Right renal pelvis (tissue), 4 donors: ENCODE measurements at regions not wholly inside any gene's neighbourhood (a gene's known extent, or its start where the extent isn't known, plus 50 kb on each side); places are given as distances from the start of the nearest gene placed in this dataset.
"Not testable (repeated sequence)": the region's sequence is repeated elsewhere in the genome, so short reads cannot be mapped to it uniquely, and the experiment has no call there.

ENCODE experiments used
- DNase-seq, 4 donors: peaks; one replicate each; pipeline ENCODE4 v3.0.0-alpha.2; 2013; ENCODE audit warnings: low read depth in 4 of 4, low spot score in 3 of 4, missing footprints in 1 of 4

- DNase-seq: no peak
These were observed 183.1 kb upstream of the SEMA3E start for GRCh38 chr7:83832009-83832408.

GRCh38 chr7:83827036-83827435 is 178.1 kb upstream of the SEMA3E start:
- DNase-seq: no peak

DNA sequence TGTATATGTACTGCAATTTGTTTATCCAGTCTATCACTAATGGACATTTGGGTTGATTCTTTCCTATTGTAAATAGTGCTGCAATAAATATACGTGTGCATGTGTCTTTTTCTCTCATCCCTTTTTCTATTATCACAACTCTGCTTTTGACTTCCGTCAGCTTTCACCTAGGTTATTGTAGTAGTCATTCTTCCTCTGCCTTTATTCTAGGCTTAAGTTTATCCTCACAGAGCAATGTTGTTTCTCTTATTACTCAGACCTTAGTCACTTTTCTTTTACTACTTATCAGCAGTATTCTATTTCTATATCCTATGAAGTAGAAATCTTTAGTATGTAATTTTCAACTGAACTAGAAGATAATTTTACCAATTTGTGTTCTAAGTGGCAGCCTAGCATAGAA is 175.3 kb upstream of the SEMA3E start:
- DNase-seq: no peak

GRCh38 chr7:83821866-83822265 is 172.9 kb upstream of the SEMA3E start:
- DNase-seq: no peak

- no peak for DNase-seq
These were observed 171.7 kb upstream of the SEMA3E start for GRCh38 chr7:83820641-83821040.

GRCh38 chr7:83819911-83820310 is 171.0 kb upstream of the SEMA3E start:
- DNase-seq: no peak

DNA sequence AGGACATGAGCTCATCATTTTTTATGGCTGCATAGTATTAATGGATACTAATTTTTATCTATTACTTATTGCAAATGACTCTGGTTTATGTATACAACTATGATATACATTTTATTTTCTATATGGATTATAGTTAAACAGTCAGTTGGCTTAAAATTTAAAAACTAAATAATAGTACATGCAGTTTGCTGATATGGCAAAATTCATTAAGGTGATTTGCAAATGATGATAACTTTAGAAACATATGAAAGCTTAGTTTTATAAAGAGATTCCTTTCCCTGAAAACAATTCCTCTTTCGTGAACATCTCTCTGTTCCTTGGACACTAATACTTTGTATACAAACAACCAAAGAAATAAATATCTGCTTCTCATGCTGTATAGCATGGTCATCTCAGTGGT is 165.5 kb upstream of the SEMA3E start:
- no peak for DNase-seq

- DNase-seq: not testable (repeated sequence)
These were observed 163.6 kb upstream of the SEMA3E start for GRCh38 chr7:83812563-83812962.

DNA sequence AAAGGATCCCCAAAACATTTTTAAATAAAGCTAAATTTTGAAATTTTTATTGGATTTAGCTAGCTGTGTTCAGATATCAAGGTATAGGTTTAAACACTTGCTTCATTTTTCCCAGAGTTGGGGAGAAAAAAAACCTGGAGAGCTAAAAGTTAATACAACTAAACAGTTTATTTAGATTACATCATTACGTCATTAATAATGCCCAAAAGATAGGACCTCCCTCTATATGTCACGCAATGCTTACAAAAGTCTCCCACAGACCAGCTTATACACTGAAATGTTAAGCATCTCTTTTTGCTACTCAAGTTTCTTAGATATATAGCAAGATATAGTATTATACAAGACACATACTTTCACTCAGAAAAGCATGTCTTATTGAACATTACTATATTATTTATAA is 160.0 kb upstream of the SEMA3E start:
- no peak for DNase-seq

DNA sequence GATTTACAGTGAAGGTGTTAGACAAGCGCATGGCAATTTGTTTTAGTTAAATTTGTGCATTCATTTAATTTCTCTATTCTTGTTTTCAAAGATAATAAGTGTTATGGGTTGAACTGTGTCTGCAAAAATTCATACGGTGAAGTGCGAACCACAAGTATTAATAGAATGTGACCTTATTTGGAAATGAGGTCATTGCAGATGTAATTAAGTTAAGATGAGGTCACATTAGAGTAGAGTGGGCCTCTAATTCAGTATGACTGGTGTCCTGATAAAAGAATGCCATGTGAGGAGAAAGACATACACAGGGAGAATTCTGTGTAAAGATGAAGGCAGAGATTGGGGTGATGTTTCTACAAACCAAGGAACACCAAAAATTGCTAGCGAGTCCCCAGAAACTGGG is 158.8 kb upstream of the SEMA3E start:
- DNase-seq: no peak

- DNase-seq: no peak
These were observed 157.6 kb upstream of the SEMA3E start for GRCh38 chr7:83806538-83806937.

- DNase-seq: no peak
These were observed 150.4 kb upstream of the SEMA3E start for GRCh38 chr7:83799333-83799732.

DNA sequence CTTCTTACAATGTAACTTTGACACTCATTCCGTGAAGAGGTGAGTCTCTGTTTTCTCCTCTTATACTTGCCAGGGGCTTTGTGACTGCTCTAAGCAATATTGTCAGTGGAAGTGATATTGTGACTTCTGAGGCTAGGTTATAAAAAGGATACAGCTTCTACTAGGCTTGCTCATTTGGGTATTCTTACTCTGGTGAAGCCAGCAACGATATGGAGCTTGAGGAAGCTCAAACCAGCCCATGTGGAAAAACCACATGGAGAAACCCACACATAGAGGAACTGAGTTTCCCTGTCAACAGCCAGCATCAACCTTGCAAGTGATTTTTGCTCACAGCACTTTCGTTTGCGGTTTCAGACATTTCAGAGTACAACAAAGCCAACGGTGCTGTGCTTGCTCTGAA is 149.6 kb upstream of the SEMA3E start:
- DNase-seq: no peak

- DNase-seq: no peak
These were observed 147.8 kb upstream of the SEMA3E start for GRCh38 chr7:83796760-83797159.

DNA sequence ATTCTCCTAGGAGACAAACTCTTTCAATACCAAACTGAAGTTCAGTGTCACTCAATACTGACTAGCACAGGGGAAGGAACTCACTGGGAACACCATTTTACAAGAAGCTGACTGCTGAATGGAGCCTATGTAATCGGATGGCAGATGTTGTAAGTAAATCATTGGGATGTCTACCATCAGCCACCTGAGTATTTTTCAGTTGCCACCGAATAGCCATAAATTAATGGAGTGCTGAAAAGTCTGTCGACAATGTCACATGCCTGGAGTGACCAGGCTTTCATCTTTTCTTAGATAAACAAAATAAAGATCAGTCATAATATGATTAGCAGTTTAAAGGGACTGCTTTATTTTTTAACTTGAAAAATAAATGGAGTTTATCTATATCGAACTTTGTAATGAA is 145.9 kb upstream of the SEMA3E start:
- peak in 2 of 4 donors; percentile 5 for DNase-seq

- DNase-seq: no peak
These were observed 144.6 kb upstream of the SEMA3E start for GRCh38 chr7:83793558-83793957.

GRCh38 chr7:83791737-83792136 is 142.8 kb upstream of the SEMA3E start:
- DNase-seq: no peak

GRCh38 chr7:83786858-83787257 is 137.9 kb upstream of the SEMA3E start:
- DNase-seq: no peak

- DNase-seq: no peak
These were observed 133.7 kb upstream of the SEMA3E start for GRCh38 chr7:83782628-83783027.

DNA sequence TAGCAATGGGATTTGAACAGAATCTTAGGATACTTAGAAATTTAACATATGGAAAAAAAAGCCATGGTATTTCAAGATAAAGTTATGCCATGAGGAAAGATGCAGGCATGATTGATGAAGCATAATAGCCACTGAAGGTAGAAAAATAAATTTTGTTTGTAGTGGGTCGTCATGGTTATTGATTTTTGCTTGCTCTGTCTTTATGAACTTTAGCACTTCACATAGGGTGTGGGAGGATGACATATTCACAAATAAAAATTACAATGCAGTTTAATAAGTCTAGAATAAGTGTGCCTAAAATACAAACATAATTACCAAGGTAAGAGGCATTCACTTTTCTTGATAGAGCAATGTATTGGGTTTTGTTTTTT is 129.1 kb upstream of the SEMA3E start:
- no peak for DNase-seq

GRCh38 chr7:83777406-83778072 is 128.6 kb upstream of the SEMA3E start:
- no peak for DNase-seq

- DNase-seq: no peak
These were observed 120.5 kb upstream of the SEMA3E start for GRCh38 chr7:83769407-83769806.

DNA sequence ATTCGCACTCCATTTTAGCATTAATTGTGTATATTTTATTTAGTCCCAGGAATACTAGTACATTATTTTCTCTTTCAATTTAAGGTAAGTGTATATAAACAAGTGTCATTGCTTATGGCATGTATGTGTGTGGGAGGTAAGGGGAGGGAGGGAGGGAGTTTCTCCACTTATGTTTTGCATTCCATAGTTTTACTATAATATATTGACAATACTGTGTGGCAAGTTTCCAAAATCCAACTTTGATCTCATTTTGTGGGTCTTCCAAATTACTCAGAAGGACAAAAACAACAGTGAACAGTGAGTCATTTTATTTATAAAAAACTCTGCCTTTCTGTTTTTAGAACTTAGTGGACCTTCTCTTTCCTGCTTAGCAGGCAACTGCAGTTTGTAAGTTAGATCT is 102.3 kb upstream of the SEMA3E start:
- no peak for DNase-seq
